Urinary bladder (tissue), 3 donors: ENCODE measurements at regions not wholly inside any gene's neighbourhood (a gene's known extent, or its start where the extent isn't known, plus 50 kb on each side); places are given as distances from the start of the nearest gene placed in this dataset.
A peak's percentile ranks its signal among the peaks of the same experiment; 100 is the strongest.

Experiments used
- DNase-seq: peaks from one replicate; pipeline ENCODE4 v3.0.0-alpha.2; 2015; ENCODE audit errors: extremely low spot score
- H3K27ac ChIP-seq: one replicate; pipeline ENCODE4 v1.5.1; 2013; ENCODE audit warnings: low read depth, mild to moderate bottlenecking, moderate library complexity
- H3K36me3 ChIP-seq: one replicate; pipeline ENCODE4 v1.6.1; 2013; ENCODE audit warnings: mild to moderate bottlenecking, moderate library complexity; ENCODE audit not compliant: insufficient read depth
- H3K4me1 ChIP-seq: one replicate; pipeline ENCODE4 v1.6.1; 2013; ENCODE audit warnings: mild to moderate bottlenecking, moderate library complexity; ENCODE audit not compliant: insufficient read depth
- H3K4me3 ChIP-seq: one replicate; pipeline ENCODE4 v1.5.1; 2013; ENCODE audit warnings: low read depth, low read length
- WGBS: extraction: QIAGEN DNeasy Blood & Tissue Kit; methylation state at CpG from one replicate; pipeline ENCODE4 v1.1.7; 2013; 5-methylcytosine and 5-hydroxymethylcytosine counted together
- donor health status: healthy with polysubstance abuse.
- donor health status: healthy.

DNA sequence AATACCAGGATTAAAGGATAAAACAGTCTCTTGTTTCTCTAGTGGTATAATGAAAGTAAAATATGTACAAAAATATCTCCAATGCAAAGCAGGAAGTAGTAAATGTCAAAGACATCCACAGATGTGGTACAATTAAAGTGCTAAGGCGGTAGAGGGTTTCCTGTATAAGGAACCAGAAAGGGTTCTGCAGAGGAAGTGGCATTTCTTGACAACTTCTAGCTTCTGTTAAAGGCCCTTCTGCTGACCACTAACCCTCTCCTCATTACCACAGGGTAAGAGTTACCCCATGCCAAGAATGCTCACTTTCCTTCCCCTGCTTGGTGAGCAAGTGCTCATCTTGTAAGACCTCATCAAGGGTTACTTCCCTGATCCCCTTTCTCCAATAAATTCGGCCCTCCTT lies 883.6 kb upstream of the NR2F2 start:
- no peak overlapping the region for H3K27ac ChIP-seq
- H3K4me1 ChIP-seq = no peaks in the 10 kb centered on the region
- WGBS = 49% methylated on average over 2 of the region's 2 CpGs
- no peaks in the 10 kb centered on the region for H3K36me3 ChIP-seq
- no peak for DNase-seq
- no peak overlapping the region for H3K4me3 ChIP-seq

- Histone ChIP-seq H3K4me1 (no peaks in the 10 kb centered on the region), H3K4me3 (no peak overlapping the region), H3K27ac (no peak overlapping the region), H3K36me3 (no peaks in the 10 kb centered on the region)
- DNase-seq = no peak
- 86% methylated on average over 4 of the region's 4 CpGs for WGBS
These were observed 883.0 kb upstream of the NR2F2 start for GRCh38 chr15:95447486-95447885.

DNA sequence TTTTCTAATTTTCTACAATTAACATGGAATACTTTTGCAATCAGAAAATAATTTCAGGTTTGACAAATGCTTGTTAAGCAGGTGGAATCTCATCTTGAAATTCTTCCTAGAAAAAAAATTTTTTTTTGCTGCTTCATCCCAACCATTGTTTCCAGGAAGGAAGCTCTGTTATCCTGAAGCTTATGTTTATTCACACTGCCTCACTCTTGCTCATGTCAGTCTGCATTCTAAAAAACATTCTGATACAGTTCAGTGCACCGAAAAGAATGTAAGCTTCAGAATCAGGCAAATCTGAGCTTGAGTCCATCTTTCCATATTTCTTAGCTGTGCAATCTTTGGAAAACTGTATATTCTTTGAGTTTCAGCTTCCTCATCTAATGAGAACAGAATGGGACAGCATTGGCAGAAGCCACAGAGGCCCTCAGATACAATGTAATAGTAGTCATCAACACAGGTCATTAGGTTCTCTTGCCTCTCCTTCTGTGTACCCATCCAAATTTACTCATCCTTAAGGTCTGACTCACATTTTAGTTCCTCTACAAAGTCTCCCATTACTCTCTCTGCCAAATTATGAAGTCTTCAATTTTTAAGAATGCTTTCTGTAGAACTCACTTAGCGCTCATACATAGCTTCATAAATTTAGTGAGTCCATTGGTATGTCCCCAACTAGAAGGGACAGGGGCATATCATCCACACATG lies 881.8 kb upstream of the NR2F2 start:
- Histone ChIP-seq H3K36me3 (no peaks in the 10 kb centered on the region), H3K4me1 (no peaks in the 10 kb centered on the region), H3K27ac (no peak overlapping the region), H3K4me3 (no peak overlapping the region)
- 91% methylated on average over 2 of the region's 2 CpGs for WGBS
- DNase-seq = no peak

- no peak for DNase-seq
- Histone ChIP-seq H3K36me3 (no peaks in the 10 kb centered on the region), H3K4me1 (no peaks in the 10 kb centered on the region), H3K4me3 (no peak overlapping the region), H3K27ac (no peak overlapping the region)
- 98% methylated on average over 2 of the region's 2 CpGs for WGBS
These were observed 881.3 kb upstream of the NR2F2 start for GRCh38 chr15:95449230-95449628.

- DNase-seq = no peak
- Histone ChIP-seq H3K27ac (no peak overlapping the region), H3K4me3 (no peak overlapping the region), H3K36me3 (no peaks in the 10 kb centered on the region), H3K4me1 (no peaks in the 10 kb centered on the region)
- whole genome bisulfite sequencing = 77% methylated on average over 1 of the region's 1 CpG
These were observed 880.1 kb upstream of the NR2F2 start for GRCh38 chr15:95450413-95450812.

DNA sequence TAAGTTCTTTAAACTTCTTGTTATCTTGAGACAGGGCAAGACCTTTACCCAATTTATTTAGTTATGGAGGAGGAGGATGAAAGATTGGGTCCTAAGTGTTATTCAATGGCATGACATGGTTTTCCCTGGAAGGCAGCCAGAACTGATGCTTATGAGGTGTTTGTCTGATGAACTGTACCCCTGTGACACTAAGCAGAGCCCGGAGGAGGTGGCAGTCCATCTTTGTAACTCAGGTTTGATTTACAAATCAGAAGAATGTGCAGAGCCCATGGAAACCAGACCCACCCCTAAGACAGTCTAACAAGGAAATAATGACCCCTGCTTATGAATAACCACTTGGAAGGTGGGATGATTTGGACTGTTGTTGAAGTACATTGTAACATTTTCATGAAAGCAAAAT lies 878.6 kb upstream of the NR2F2 start:
- DNase-seq = no peak
- Histone ChIP-seq H3K36me3 (no peaks in the 10 kb centered on the region), H3K27ac (no peak overlapping the region), H3K4me1 (no peaks in the 10 kb centered on the region), H3K4me3 (no peak overlapping the region)
- WGBS = 30% methylated on average over 1 of the region's 1 CpG

- Histone ChIP-seq H3K27ac (no peak overlapping the region), H3K4me1 (no peaks in the 10 kb centered on the region), H3K4me3 (no peak overlapping the region), H3K36me3 (no peaks in the 10 kb centered on the region)
- WGBS = 80% methylated on average over 10 of the region's 10 CpGs
- DNase-seq = no peak
These were observed 875.9 kb upstream of the NR2F2 start for GRCh38 chr15:95454403-95455262.

- 69% methylated on average over 7 of the region's 7 CpGs for WGBS
- no peak for DNase-seq
- H3K4me1 ChIP-seq = no peaks in the 10 kb centered on the region
- no peak overlapping the region for H3K4me3 ChIP-seq
- H3K27ac ChIP-seq = no peak overlapping the region
- H3K36me3 ChIP-seq = no peaks in the 10 kb centered on the region
These were observed 873.0 kb upstream of the NR2F2 start for GRCh38 chr15:95457520-95457919.

- Histone ChIP-seq H3K4me1 (no peaks in the 10 kb centered on the region), H3K4me3 (no peak overlapping the region), H3K27ac (no peak overlapping the region), H3K36me3 (no peaks in the 10 kb centered on the region)
- DNase-seq = no peak
- 53% methylated on average over 2 of the region's 2 CpGs for WGBS
These were observed 871.8 kb upstream of the NR2F2 start for GRCh38 chr15:95458721-95459120.

GRCh38 chr15:95459273-95459672 lies 871.2 kb upstream of the NR2F2 start:
- Histone ChIP-seq H3K4me3 (no peak overlapping the region), H3K4me1 (no peaks in the 10 kb centered on the region), H3K36me3 (no peaks in the 10 kb centered on the region), H3K27ac (no peak overlapping the region)
- no peak for DNase-seq
- 72% methylated on average over 4 of the region's 4 CpGs for WGBS

GRCh38 chr15:95464509-95464908 lies 866.0 kb upstream of the NR2F2 start:
- peak; percentile 64 for DNase-seq
- no peaks in the 10 kb centered on the region for H3K36me3 ChIP-seq
- H3K27ac ChIP-seq = no peak overlapping the region
- no peaks in the 10 kb centered on the region for H3K4me1 ChIP-seq
- no peak overlapping the region for H3K4me3 ChIP-seq
- WGBS = 36% methylated on average over 12 of the region's 12 CpGs

DNA sequence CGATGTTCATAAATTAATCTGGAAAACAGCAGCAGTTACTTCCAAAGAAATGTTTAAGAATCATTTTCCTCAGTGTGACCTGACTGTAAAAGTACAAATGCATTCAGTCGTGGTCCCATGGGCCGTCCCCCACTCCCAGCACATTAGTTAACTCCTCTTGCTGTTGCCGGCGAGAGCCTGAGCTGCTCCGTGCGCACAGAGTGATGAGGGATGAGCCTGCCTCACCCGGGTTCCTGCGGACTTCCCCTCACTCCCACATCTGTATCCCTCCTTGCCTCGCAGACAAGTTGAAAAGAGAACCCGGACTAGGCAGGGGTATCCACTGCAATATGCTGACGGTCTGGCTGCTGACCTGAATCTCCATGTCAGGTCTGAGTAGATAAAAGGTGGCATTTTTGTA lies 861.7 kb upstream of the NR2F2 start:
- no peak for DNase-seq
- H3K27ac ChIP-seq = no peak overlapping the region
- H3K4me1 ChIP-seq = no peaks in the 10 kb centered on the region
- H3K4me3 ChIP-seq = no peak overlapping the region
- no peaks in the 10 kb centered on the region for H3K36me3 ChIP-seq
- 82% methylated on average over 12 of the region's 12 CpGs for WGBS

DNA sequence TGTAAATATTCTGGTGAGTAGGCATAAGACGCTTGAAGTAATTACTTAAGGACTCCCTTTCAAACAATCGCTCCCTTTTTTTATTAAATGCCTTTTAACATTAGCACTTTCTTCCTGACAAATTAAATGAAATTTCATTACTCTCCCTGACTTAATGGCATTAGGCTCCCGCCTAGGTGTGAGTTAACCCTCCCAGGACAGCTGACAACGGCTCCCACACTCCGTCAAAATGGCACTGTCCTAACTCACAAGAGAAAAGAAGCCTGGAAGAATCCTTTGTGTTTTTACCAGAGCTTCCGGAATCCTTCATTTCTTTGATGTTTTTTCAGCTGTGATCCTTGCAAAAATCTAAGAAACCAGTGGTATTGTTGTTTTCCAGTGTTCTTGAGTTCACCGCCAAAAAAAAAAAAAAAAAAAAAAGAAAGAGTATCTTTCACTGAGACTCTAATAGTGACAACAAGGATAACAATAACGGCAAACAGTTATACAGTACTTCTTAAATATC lies 861.0 kb upstream of the NR2F2 start:
- Histone ChIP-seq H3K36me3 (no peaks in the 10 kb centered on the region), H3K4me1 (no peaks in the 10 kb centered on the region), H3K27ac (no peak overlapping the region), H3K4me3 (no peak overlapping the region)
- no peak for DNase-seq
- 74% methylated on average over 8 of the region's 8 CpGs for WGBS

GRCh38 chr15:95470529-95470928 lies 860.0 kb upstream of the NR2F2 start:
- 49% methylated on average over 3 of the region's 3 CpGs for WGBS
- Histone ChIP-seq H3K36me3 (no peaks in the 10 kb centered on the region), H3K4me3 (no peak overlapping the region), H3K27ac (no peak overlapping the region), H3K4me1 (no peaks in the 10 kb centered on the region)
- DNase-seq = no peak
